ENCODE measurements at regions not wholly inside any gene's neighbourhood (a gene's known extent, or its start where the extent isn't known, plus 50 kb on each side); places are given as distances from the start of the nearest gene placed in this dataset.

- H3K4me3 ChIP-seq, result no peak overlapping the region
- H3K27ac ChIP-seq (replicated peaks), result no peak overlapping the region
- intact Hi-C loops (cut with micrococcal nuclease), result no loop called here
- no peaks in the 10 kb centered on the region for H3K36me3 ChIP-seq
- H3K27me3 ChIP-seq (ENCODE audit: low read depth), result no peaks in the 10 kb centered on the region
- no peaks in the 10 kb centered on the region for H3K4me1 ChIP-seq
- no peak for TF ChIP-seq CTCF (IDR thresholded peaks at IDR 0.05; ENCODE audit: borderline replicate concordance)
- H3K9me3 ChIP-seq (replicated peaks), result peaks cover 11% of the 10 kb centered on the region
- DNase-seq, result no peak
These were observed 2187.0 kb upstream of the ACO1 start for GRCh38 chr9:30197453-30197852.

- H3K27me3 ChIP-seq (ENCODE audit: low read depth), result no peaks in the 10 kb centered on the region
- no peak for DNase-seq
- intact Hi-C loops (cut with micrococcal nuclease), result no loop called here
- peaks cover 11% of the 10 kb centered on the region for H3K9me3 ChIP-seq (replicated peaks)
- H3K4me3 ChIP-seq, result no peak overlapping the region
- TF ChIP-seq CTCF (IDR thresholded peaks at IDR 0.05; ENCODE audit: borderline replicate concordance), result no peak
- no peaks in the 10 kb centered on the region for H3K4me1 ChIP-seq
- H3K27ac ChIP-seq (replicated peaks), result no peak overlapping the region
- no peaks in the 10 kb centered on the region for H3K36me3 ChIP-seq
These were observed 2186.5 kb upstream of the ACO1 start for GRCh38 chr9:30197954-30198353.

GRCh38 chr9:30198463-30199309 lies 2185.8 kb upstream of the ACO1 start:
- intact Hi-C loops (cut with micrococcal nuclease), result no loop called here
- H3K4me1 ChIP-seq, result no peaks in the 10 kb centered on the region
- no peak overlapping the region for H3K27ac ChIP-seq (replicated peaks)
- H3K9me3 ChIP-seq (replicated peaks), result peaks cover 11% of the 10 kb centered on the region
- no peak overlapping the region for H3K4me3 ChIP-seq
- no peak for DNase-seq
- no peaks in the 10 kb centered on the region for H3K27me3 ChIP-seq (ENCODE audit: low read depth)
- no peaks in the 10 kb centered on the region for H3K36me3 ChIP-seq
- TF ChIP-seq CTCF (IDR thresholded peaks at IDR 0.05; ENCODE audit: borderline replicate concordance), result no peak

GRCh38 chr9:30201024-30201423 lies 2183.4 kb upstream of the ACO1 start:
- Histone ChIP-seq H3K27me3 (ENCODE audit: low read depth) (no peaks in the 10 kb centered on the region), H3K27ac (replicated peaks) (no peak overlapping the region), H3K4me3 (no peak overlapping the region), H3K9me3 (replicated peaks) (peaks cover 11% of the 10 kb centered on the region), H3K36me3 (no peaks in the 10 kb centered on the region), H3K4me1 (no peaks in the 10 kb centered on the region)
- intact Hi-C loops (cut with micrococcal nuclease), result no loop called here
- DNase-seq, result no peak
- no peak for TF ChIP-seq CTCF (IDR thresholded peaks at IDR 0.05; ENCODE audit: borderline replicate concordance)

GRCh38 chr9:30235068-30235467 lies 2149.4 kb upstream of the ACO1 start:
- no peak for TF ChIP-seq CTCF (IDR thresholded peaks at IDR 0.05; ENCODE audit: borderline replicate concordance)
- no peak for DNase-seq
- H3K4me1 ChIP-seq, result no peaks in the 10 kb centered on the region
- H3K36me3 ChIP-seq, result no peaks in the 10 kb centered on the region
- intact Hi-C loops (cut with micrococcal nuclease), result no loop called here
- no peak overlapping the region for H3K4me3 ChIP-seq
- no peaks in the 10 kb centered on the region for H3K9me3 ChIP-seq (replicated peaks)
- H3K27ac ChIP-seq (replicated peaks), result no peak overlapping the region
- no peaks in the 10 kb centered on the region for H3K27me3 ChIP-seq (ENCODE audit: low read depth)

All from left ventricle myocardium inferior (tissue), 1 donor.